Omental fat pad (tissue), 3 donors: ENCODE measurements at regions not wholly inside any gene's neighbourhood (a gene's known extent, or its start where the extent isn't known, plus 50 kb on each side); places are given as distances from the start of the nearest gene placed in this dataset.

Source experiments
- ATAC-seq: fragments of 150-250 bp; one replicate; pipeline ENCODE4 v1.9.1; 2016; ENCODE audit warnings: mild to moderate bottlenecking, moderate library complexity; ENCODE audit not compliant: low FRiP score
- DNase-seq: peaks from one replicate; pipeline ENCODE4 v3.0.0-alpha.2; 2019; ENCODE audit warnings: low spot score
- CTCF ChIP-seq, 3 donors: fragments of 450-650 bp; IDR thresholded peaks; one replicate each; pipeline ENCODE4 v1.5.1; 2016 to 2017; ENCODE audit warnings: antibody characterized with exemption in 3 of 3, mild to moderate bottlenecking in 3 of 3, moderate library complexity in 2 of 3

- DNase-seq (no peak), ATAC-seq (no peak)
- no peak for TF ChIP-seq CTCF (IDR thresholded peaks at IDR 0.05)
These were observed 280.7 kb downstream of the LPIN1 start for GRCh38 chr2:12027136-12027535.

- no peak for TF ChIP-seq CTCF (IDR thresholded peaks at IDR 0.05)
- no peak for DNase-seq
- no peak for ATAC-seq
These were observed 285.4 kb downstream of the LPIN1 start for GRCh38 chr2:12031866-12032265.

GRCh38 chr2:12032398-12032797, 286.0 kb downstream of the LPIN1 start:
- peak; percentile 33 for ATAC-seq
- no peak for TF ChIP-seq CTCF (IDR thresholded peaks at IDR 0.05)
- no peak for DNase-seq

- DNase-seq = no peak
These were observed 286.5 kb downstream of the LPIN1 start for GRCh38 chr2:12032975-12033374.

GRCh38 chr2:12033494-12033893, 287.1 kb downstream of the LPIN1 start:
- no peak for TF ChIP-seq CTCF (IDR thresholded peaks at IDR 0.05)
- ATAC-seq = no peak
- no peak for DNase-seq

More at GRCh38 chr2:12032975-12033374, 286.5 kb downstream of the LPIN1 start:
- ATAC-seq = no peak
- TF ChIP-seq CTCF (IDR thresholded peaks at IDR 0.05) = no peak

- TF ChIP-seq CTCF (IDR thresholded peaks at IDR 0.05) = no peak
- DNase-seq (no peak), ATAC-seq (no peak)
These were observed 287.9 kb downstream of the LPIN1 start for GRCh38 chr2:12034382-12034781.

- no peak for TF ChIP-seq CTCF (IDR thresholded peaks at IDR 0.05)
- DNase-seq (no peak), ATAC-seq (no peak)
These were observed 288.7 kb downstream of the LPIN1 start for GRCh38 chr2:12035029-12035720.
